RCC 7860 (cell line): ENCODE measurements at regions not wholly inside any gene's neighbourhood (a gene's known extent, or its start where the extent isn't known, plus 50 kb on each side); places are given as distances from the start of the nearest gene placed in this dataset.
"Not testable (repeated sequence)": the region's sequence is repeated elsewhere in the genome, so short reads cannot be mapped to it uniquely, and the experiment has no call there.

ENCODE experiments used
- DNase-seq: peaks from one replicate; pipeline ENCODE4 v3.0.0-alpha.2; 2015; ENCODE audit warnings: low spot score
- FAIRE-seq: peaks from 2 replicates; lab custom pipeline; 2012; peaks lifted over from hg19 to GRCh38; lab: Jason Lieb, UNC

DNA sequence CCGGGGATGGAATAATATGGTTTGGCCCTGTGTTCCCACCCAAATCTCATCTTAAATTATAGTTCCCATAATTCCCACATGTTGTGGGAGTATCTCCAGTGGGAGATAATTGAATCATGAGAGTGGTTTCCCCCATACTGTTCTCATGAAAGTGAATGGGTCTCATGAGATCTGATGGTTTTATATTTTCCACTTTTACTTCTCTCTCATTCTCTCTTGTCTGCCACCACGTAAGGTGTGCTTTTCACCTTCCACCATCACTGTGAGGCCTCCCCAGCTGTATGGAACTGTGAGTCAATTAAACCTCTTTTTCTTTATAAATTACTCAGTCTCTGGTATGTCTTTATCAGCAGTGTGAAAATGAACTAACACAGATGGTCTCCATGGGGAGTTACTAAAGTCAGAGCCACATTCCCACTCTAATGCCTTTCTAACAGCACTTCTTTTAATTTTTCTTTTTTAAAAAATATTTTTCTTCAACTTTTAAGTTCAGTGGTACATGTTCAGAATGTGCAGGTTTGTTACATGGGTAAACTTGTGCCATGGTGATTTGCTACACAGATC, 306.6 kb downstream of the DTHD1 start:
- DNase-seq = no peak
- FAIRE-seq = no peak

DNA sequence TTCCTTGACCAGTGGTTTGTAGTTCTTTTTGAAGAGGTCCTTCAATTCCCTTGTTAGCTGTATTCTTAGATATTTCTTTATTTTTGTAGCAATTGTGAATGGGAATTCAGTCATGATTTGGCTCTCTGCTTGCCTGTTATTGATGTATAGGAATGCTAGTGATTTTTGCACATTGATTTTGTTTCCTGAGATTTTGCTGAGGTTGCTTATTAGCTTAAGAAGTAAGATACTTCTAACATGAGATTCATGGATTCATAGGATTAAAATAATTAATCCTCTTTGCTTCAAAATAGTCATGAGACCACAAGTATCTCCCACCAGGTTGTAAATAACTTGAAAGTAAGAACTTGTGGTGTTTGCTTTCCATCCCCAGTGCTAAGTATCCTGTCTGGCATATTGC, 308.9 kb downstream of the DTHD1 start:
- FAIRE-seq = no peak
- no peak for DNase-seq

DNA sequence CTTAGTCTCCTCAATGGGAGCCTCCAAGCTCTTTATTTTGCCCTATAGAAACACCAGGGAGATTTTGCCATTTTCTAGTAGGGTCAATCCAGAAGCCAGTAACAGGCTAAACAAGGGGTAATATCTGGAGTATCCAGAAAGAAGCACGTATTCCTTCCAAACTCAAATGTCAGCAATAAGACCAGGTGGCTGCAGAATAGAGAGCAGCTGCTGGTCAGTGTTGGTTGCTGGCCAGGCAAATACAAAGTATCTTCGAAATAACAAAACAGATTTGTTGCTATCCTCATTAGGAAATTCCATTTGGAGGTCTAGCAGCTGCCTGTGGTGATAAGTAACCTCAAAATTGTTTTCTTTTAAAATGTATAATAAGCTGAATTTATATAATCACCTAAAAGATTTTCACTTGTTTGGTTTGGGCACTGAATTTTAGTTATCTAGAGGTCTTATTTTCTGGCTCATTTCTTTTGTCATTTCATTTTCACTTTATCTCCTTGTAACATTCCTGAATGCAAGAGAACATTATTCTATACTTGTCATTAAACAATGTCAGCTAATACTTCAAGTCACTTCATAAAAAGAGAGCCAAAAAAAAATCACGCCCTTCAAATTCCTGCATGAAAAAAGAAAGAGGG, 320.6 kb downstream of the DTHD1 start:
- DNase-seq = no peak

DNA sequence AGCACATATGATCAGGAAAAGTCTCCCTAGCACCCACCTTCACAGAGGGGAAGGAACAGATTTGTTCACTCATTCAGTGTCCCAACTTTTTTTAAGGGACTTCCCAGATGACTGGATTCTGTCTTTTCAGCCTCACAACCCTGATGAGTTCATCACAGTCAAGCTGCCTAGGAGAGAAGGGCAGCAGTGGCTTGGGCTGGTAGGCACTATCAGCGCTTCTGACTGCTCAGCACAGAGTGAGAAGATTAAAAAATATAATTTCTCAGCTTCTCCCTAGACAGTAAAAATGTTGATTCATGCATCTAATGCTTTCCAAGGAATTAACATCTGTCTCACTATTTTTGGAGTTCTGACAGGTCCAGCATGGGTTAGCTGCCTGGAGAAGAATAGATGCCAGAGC, 328.2 kb downstream of the DTHD1 start:
- FAIRE-seq (no peak), DNase-seq (no peak)

More for the DNA sequence above, 320.6 kb downstream of the DTHD1 start:
- FAIRE-seq = no peak

DNA sequence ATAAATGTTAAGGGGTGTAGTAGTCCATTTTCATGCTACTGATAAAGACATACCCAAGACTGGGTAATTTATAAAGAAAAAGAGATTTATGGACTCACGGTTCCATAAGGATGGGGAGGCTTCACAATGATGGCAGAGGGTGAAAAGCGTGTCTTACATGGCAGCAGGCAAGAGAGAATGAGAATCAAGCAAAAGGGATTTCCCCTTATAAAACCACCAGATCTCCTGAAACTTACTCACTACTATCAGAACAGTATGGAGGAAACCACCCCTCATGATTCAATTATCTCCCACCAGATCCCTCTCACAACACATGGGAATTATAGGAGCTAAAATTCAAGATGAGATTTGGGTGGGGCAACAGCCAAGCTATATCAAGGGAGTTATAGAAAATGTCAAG, 329.2 kb downstream of the DTHD1 start:
- no peak for FAIRE-seq

DNA sequence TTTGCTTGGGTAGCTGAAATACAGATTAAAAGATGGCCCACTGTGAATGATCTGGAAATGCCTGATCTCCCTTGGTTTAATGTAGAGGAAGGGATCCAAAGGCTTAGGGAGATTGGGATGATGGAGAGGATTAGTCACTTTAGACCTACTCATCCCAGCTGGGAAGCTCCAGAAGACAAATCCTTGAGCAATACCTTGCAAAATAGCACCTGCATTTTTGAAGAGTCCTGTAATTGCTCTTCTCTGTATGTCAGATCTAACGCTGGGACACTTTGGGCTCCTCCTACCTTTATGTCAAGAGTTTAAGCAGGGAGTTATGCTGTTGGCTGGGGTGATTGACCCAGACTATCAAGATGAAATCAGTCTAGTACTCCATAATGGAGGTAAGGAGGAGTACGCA, 331.7 kb downstream of the DTHD1 start:
- not testable (repeated sequence) for DNase-seq, FAIRE-seq

More for the DNA sequence above, 329.2 kb downstream of the DTHD1 start:
- no peak for DNase-seq

DNA sequence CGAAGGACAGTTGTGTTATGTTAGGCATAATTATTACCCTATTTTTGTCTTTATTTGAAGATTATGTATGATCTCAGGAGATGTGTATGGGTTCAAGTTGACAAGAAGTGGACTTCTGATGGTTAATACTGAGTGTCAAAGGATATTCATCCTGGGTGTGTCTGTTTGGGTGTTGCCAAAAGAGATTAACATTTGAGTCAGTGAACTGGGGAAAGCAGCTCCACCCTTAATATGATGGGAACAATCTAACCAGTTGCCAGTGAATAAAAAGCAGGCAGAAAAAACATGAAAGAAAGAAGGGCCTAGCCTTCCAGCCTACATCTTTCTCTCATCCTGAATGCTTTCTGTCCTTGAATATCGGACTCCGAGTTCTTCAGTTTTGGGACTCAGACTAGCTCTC, 332.6 kb downstream of the DTHD1 start:
- DNase-seq (no peak), FAIRE-seq (no peak)

DNA sequence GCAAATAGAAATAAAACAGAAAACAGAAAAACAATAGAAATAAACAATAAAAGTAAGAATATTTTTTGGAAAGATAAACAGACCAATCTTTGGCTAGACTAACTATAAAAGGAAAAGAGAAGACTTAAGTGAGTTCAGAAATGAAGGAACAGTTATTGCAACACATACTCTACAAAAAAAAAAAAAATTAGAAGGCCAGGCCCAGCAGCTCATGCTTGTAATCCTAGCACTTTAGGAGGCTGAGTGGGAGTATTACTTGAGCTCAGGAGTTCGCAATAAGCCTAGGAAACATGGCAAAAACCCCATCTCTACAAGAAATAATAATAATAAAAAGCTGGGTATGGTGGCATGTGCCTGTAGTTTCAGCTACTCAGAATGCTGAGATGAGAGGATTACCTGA, 336.7 kb downstream of the DTHD1 start:
- no peak for FAIRE-seq
- no peak for DNase-seq

DNA sequence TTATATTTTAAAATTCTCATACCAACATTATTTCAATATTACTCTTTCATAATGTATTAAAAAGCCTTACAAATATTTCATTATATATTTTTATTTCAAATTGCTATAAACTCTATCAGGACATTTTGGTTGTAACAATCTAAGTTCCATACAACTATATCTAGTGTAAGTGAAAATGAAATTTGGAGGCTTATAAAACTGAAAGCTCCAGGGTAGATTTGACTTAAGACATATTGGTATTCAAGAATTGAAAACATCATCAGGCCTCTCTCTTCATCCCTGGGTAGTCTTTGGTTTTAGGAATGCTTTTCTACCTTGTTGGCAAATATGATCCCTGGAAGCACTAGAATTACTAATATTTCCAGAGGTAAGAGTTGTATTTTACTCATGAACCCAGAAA, 342.6 kb downstream of the DTHD1 start:
- FAIRE-seq (no peak), DNase-seq (no peak)

DNA sequence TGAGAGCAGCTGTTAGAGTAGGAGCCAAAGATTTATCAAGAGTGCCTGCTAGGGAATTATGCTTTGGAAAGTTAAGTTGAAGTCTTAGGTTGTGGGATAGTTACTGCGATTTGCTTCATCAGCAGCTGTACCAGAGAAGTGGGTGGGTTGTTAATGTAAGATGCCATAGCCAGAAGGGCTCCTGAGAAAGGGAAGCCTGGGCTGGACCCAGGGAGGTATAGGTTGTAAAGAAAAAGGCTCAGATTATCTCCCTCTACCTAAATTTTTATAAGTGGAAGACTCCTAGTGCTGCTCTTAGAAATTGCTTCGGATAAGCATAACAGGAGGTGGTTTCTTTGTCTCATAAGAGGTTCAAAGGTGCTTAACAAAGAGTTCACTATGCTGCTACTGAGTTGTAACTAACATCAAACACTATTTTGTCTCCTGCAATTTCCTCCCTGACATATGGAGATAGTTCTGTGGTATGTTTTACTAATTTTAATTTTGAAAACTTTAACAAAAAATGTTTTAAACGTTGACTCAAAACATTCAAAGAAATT, 356.9 kb downstream of the DTHD1 start:
- DNase-seq = no peak
- no peak for FAIRE-seq

DNA sequence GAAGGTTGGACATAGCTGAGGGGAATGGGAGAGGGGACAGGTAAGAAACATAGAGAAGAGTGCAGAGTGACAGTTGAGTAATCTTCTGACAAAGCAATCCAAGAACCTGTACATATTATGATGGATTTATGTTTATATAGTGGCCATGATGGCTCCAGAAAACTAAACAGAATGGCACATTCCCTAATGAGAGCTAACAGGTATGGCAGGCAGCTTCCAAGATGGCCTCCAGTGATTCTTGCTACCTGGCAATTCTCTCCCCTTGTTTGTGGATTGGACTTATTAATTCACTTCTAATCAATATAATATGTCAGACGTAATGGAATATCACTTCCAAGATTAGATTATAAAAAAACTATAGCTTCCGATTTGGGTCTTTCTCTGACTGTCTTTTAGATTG, 359.5 kb downstream of the DTHD1 start:
- DNase-seq (no peak), FAIRE-seq (no peak)

DNA sequence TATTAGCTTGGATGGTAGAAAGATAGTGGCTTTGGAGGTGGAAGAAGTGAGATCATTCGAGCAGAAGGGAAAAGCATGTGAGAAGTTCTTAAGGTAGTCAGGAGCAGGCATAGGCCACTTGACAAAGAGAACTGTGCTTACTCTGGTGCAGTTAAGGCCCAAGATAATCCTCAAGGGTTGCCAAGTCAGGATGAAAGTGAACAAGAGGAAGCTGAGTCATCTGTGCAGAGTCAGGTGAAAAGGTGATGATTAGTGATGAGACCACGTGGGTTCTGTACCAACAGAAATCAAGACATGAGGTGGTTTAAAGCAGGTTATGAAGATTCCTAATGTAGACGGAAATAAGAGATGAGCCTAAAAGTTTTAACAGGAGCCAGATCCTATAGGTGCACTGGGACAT, 369.8 kb downstream of the DTHD1 start:
- DNase-seq = no peak

DNA sequence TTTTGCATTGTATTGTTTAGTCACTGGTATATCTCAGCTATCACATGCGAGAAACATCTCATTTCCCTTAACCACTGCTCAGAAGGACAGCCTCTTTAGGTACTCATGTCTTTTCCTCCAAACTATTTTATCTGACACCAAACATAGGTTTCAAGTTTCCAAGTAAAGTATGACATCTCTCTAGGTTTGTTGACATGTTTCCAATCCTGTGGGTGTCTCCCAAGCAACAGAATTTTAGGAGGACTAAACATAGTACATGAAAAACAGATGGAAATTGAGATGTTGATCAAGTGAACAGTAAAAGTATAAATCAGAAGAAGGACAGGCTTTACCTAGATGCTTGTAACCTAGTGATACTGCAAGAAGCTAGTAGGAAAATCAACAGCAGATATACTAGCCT, 371.4 kb downstream of the DTHD1 start:
- DNase-seq (no peak), FAIRE-seq (no peak)

More for the DNA sequence above, 369.8 kb downstream of the DTHD1 start:
- FAIRE-seq = no peak

DNA sequence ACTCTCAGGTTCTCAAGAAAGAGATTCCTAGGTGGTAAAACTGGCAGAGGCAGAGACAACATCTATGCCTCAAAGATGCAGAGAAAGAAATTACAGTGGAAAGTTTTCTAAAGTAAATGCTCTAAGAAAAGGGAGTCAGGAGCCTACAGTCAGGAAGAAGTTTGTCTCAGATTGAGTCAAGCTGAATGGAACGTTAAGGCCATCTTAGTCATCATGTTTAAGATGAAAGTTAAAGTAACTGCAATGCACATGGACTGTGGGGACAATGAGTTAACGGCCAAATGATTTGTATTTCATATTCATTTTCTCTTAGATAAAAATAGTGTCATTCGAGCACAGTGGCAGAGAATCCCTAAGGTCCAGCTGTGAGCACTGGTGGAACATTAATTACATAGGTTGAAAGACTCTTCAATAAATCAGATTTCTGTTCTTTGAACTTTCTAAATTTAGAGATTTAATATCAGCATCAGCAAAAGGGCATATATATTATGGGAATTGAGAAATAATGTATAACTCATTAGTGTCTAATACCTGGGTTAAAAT, 384.6 kb downstream of the DTHD1 start:
- DNase-seq = no peak
- no peak for FAIRE-seq

DNA sequence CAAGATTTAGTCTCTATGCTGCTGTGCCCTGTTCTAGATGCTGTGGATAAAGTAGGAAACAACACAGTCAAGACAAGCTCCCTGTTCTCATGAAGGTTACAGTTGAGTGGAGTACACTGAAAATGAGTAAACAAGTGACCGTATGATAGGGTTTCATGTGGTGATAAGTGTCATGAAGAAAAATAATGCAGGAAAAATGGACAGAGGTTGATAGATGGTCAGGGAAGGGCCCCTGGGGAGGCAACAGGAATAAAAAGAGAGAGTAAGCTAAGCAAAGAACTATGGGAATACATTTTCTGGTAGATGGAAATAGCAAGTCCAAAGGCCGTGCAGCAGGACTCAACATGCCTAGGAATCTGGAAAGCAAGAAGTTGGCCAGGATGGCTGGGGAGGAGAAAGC, 394.0 kb downstream of the DTHD1 start:
- FAIRE-seq (no peak), DNase-seq (no peak)

DNA sequence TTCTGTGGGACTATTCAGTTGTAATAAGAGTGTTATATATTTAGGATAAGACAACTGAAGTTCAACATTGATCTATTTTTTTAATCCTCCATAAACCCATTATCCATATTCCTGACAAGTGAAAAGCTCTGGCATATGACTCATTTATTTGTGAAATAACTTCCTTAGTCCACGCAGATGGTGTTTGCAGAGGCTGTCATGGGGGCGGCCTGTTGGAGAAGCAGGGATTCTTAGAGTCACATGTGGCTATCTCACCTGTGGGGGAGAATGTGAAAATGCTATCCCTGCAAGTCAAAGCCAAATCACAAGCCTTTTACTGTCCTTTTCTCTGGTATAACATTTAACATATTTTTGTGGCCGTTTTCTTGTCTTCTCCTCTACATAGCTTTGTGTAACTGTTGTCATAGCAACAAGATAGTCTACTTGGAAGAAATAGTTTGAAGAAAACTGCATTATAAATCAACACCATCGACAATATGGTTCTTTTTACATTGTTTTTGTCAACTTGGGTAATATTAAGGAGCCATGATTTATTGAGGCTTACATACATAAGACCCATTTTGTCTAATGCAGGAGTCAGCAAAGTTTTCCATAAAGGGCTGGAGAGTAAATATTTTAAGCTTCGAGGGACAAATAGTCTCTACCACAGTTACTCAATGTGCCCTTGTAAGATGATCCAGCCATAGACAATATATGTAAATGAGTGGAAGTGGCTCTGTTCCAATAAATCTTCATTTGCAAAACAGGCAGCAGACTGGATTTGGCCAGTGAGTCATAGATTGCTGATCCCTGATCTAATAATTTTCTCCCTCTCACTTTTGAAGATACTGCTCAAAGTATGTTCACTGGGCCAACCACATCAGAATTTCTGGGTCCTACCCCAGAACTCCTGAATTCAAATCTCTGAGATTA, 395.0 kb downstream of the DTHD1 start:
- FAIRE-seq (no peak), DNase-seq (no peak)

DNA sequence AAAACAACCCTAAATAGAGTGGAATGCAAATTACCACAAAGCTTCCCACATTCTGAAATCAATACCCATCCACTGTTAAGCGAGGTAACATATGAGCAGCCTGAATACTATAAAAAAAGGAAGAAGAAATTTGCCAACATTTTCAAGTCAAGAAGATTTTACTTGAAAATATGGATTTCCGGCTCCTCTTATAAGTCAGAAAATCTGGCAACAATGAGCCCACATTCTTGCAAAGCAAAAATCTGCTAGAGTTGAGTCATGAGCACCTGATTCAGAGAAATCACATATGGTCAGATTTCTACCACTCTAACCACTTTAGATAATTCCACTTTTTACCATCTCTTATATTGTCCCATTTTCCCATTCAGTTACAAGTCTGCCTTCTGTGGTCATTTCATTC, 395.7 kb downstream of the DTHD1 start:
- no peak for FAIRE-seq

DNA sequence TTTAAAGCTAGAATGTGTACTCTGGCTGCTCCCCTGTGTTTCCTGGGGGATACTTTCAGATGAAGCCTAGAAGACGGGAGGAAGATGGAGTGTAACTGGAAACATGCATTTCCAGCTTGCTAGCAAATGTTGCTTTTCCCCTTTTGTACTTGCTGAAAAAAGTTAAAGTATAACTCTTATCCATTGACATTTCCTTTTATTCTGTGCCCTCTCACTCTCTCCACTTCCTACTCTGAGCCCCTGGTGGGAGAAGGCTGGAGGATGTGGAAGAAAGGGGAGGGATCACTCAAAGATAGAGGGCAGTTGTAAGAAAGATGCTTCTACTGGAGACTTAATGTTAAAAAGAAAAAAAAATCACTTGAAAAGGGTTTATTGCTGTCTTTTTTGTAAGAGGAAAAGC, 396.5 kb downstream of the DTHD1 start:
- FAIRE-seq = no peak

More for the DNA sequence above, 395.7 kb downstream of the DTHD1 start:
- DNase-seq = no peak

DNA sequence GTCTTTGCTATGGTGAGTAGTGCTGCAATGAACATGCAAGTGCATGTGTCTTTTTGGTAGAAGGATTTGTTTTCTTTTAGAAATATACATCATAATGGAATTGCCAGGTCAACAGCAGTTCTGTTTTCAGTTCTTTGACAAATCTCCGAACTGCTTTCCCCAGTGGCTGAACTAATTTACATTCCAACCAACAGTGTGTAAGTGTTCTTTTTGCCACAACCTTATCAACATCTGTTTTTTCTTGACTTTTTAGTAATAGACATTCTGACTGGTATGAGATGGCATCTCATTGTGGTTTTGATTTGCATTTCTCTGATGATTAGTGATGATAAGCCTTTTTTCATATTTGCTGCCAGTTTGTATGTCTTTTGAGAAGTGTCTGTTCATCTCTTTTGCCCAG, 406.3 kb downstream of the DTHD1 start:
- no peak for DNase-seq
- FAIRE-seq = no peak

More for the DNA sequence above, 396.5 kb downstream of the DTHD1 start:
- DNase-seq = no peak

DNA sequence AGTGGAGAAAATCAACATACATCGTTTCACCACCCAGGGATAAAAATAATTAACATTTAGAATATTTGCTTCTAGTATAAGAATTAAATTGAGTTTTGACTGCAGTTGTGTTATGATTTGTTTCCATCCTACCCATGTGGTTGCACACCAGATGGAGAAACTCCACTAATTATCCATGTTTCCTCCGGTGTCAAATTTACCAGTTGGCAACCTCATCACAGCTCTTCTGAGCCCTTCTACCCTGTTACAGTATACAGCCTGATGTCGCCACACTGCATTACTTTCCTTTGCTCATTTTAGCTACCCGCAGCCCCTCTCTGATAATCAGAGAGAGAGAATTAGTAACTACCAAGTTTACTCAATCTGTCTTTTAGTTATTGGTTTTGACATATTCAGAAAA, 411.2 kb downstream of the DTHD1 start:
- no peak for DNase-seq
- no peak for FAIRE-seq

DNA sequence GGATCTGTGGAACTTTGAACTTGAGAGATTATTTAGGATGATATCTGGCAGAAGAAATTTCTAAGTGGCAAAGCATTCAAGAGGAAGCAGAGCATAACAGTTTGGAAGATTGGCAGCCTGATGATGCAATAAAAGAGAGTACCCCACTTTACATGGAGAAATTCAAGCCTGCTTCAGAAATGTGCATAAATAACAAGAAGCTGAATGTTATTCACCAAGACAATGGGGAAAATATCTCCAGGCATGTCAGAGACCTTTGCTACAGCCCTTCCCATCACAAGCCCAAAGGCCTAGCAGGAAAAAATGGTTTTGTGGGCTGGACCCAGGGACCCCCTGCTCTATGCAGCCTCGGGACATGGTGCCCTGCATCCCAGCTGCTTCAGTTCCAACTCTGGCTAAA, 420.8 kb downstream of the DTHD1 start:
- FAIRE-seq (no peak), DNase-seq (no peak)
